ENCODE measurements at regions not wholly inside any gene's neighbourhood (a gene's known extent, or its start where the extent isn't known, plus 50 kb on each side); places are given as distances from the start of the nearest gene placed in this dataset.

- no peaks in the 10 kb centered on the region for H3K4me1 Mint-ChIP-seq
- no peak for DNase-seq
- H3K9me3 Mint-ChIP-seq, result no peaks in the 10 kb centered on the region
These were observed 59.4 kb upstream of the ASIC2 start for GRCh38 chr17:33352526-33352925.

GRCh38 chr17:33356266-33356665, 63.2 kb upstream of the ASIC2 start:
- Mint-ChIP-seq H3K4me3 (no peak overlapping the region), H3K27ac (peak overlapping the region in 1 of 2 donors; percentile 3), H3K27me3 (peaks cover 20% of the 10 kb centered on the region), H3K4me1 (no peaks in the 10 kb centered on the region), H3K9me3 (no peaks in the 10 kb centered on the region)
- DNase-seq (no peak), ATAC-seq (no peak)

More at GRCh38 chr17:33352526-33352925, 59.4 kb upstream of the ASIC2 start:
- H3K27ac Mint-ChIP-seq, result no peak overlapping the region
- no peak overlapping the region for H3K4me3 Mint-ChIP-seq
- ATAC-seq, result no peak
- peaks cover 20% of the 10 kb centered on the region for H3K27me3 Mint-ChIP-seq

GRCh38 chr17:33363475-33363874, 70.4 kb upstream of the ASIC2 start:
- Mint-ChIP-seq H3K4me3 (no peak overlapping the region), H3K9me3 (peaks cover 0 to 11% of the 10 kb centered on the region in 2 donors), H3K27ac (no peak overlapping the region), H3K4me1 (no peaks in the 10 kb centered on the region), H3K27me3 (peaks cover 8% of the 10 kb centered on the region)
- ATAC-seq, result no peak
- no peak for DNase-seq

- ATAC-seq (no peak), DNase-seq (no peak)
- Mint-ChIP-seq H3K27me3 (peaks cover 24% of the 10 kb centered on the region), H3K4me3 (no peak overlapping the region), H3K4me1 (no peaks in the 10 kb centered on the region), H3K27ac (no peak overlapping the region), H3K9me3 (peaks cover 0 to 11% of the 10 kb centered on the region in 2 donors)
These were observed 73.9 kb upstream of the ASIC2 start for GRCh38 chr17:33366960-33367359.

- peaks cover 25% of the 10 kb centered on the region for H3K27me3 Mint-ChIP-seq
- no peak overlapping the region for H3K27ac Mint-ChIP-seq
- DNase-seq (no peak), ATAC-seq (no peak)
- peaks cover 0 to 11% of the 10 kb centered on the region in 2 donors for H3K9me3 Mint-ChIP-seq
- no peak overlapping the region for H3K4me3 Mint-ChIP-seq
- no peaks in the 10 kb centered on the region for H3K4me1 Mint-ChIP-seq
These were observed 76.1 kb upstream of the ASIC2 start for GRCh38 chr17:33369149-33369548.

- H3K27me3 Mint-ChIP-seq, result peaks cover 18% of the 10 kb centered on the region
- ATAC-seq, result no peak
- no peaks in the 10 kb centered on the region for H3K4me1 Mint-ChIP-seq
- no peak overlapping the region for H3K4me3 Mint-ChIP-seq
- H3K9me3 Mint-ChIP-seq, result peaks cover 0 to 5% of the 10 kb centered on the region in 2 donors
- no peak for DNase-seq
- H3K27ac Mint-ChIP-seq, result no peak overlapping the region
These were observed 76.8 kb upstream of the ASIC2 start for GRCh38 chr17:33369876-33370275.

GRCh38 chr17:33370401-33370800, 77.3 kb upstream of the ASIC2 start:
- DNase-seq, result no peak
- Mint-ChIP-seq H3K9me3 (no peaks in the 10 kb centered on the region), H3K27ac (no peak overlapping the region), H3K4me1 (no peaks in the 10 kb centered on the region), H3K4me3 (no peak overlapping the region), H3K27me3 (peaks cover 18% of the 10 kb centered on the region)
- no peak for ATAC-seq

GRCh38 chr17:33371377-33371776, 78.3 kb upstream of the ASIC2 start:
- Mint-ChIP-seq H3K9me3 (no peaks in the 10 kb centered on the region), H3K4me3 (no peak overlapping the region)
- no peak for DNase-seq

GRCh38 chr17:33373273-33373672, 80.2 kb upstream of the ASIC2 start:
- no peaks in the 10 kb centered on the region for H3K4me1 Mint-ChIP-seq
- ATAC-seq, result no peak

More at GRCh38 chr17:33371377-33371776, 78.3 kb upstream of the ASIC2 start:
- no peak for ATAC-seq
- no peaks in the 10 kb centered on the region for H3K4me1 Mint-ChIP-seq
- peaks cover 18% of the 10 kb centered on the region for H3K27me3 Mint-ChIP-seq
- H3K27ac Mint-ChIP-seq, result no peak overlapping the region

GRCh38 chr17:33375103-33375502, 82.0 kb upstream of the ASIC2 start:
- Mint-ChIP-seq H3K4me1 (no peaks in the 10 kb centered on the region), H3K27me3 (peaks cover 31% of the 10 kb centered on the region), H3K9me3 (no peaks in the 10 kb centered on the region), H3K27ac (no peak overlapping the region), H3K4me3 (no peak overlapping the region)
- DNase-seq (no peak), ATAC-seq (no peak)

More at GRCh38 chr17:33373273-33373672, 80.2 kb upstream of the ASIC2 start:
- Mint-ChIP-seq H3K27ac (no peak overlapping the region), H3K9me3 (no peaks in the 10 kb centered on the region), H3K27me3 (peaks cover 26% of the 10 kb centered on the region), H3K4me3 (no peak overlapping the region)
- no peak for DNase-seq

GRCh38 chr17:33375783-33376182, 82.7 kb upstream of the ASIC2 start:
- no peaks in the 10 kb centered on the region for H3K9me3 Mint-ChIP-seq
- DNase-seq (no peak), ATAC-seq (no peak)
- peaks cover 31% of the 10 kb centered on the region for H3K27me3 Mint-ChIP-seq
- no peak overlapping the region for H3K4me3 Mint-ChIP-seq
- no peak overlapping the region for H3K27ac Mint-ChIP-seq
- no peaks in the 10 kb centered on the region for H3K4me1 Mint-ChIP-seq

- H3K4me3 Mint-ChIP-seq, result no peak overlapping the region
- no peaks in the 10 kb centered on the region for H3K4me1 Mint-ChIP-seq
- H3K9me3 Mint-ChIP-seq, result no peaks in the 10 kb centered on the region
- ATAC-seq (no peak), DNase-seq (no peak)
- peak overlapping the region in 1 of 2 donors; percentile 59 for H3K27ac Mint-ChIP-seq
- H3K27me3 Mint-ChIP-seq, result peaks cover 23% of the 10 kb centered on the region
These were observed 84.9 kb upstream of the ASIC2 start for GRCh38 chr17:33377837-33378595.

- no peak for ATAC-seq
- H3K27ac Mint-ChIP-seq, result no peak overlapping the region
- no peak overlapping the region for H3K4me3 Mint-ChIP-seq
- no peaks in the 10 kb centered on the region for H3K9me3 Mint-ChIP-seq
- peaks cover 30% of the 10 kb centered on the region for H3K27me3 Mint-ChIP-seq
- H3K4me1 Mint-ChIP-seq, result no peaks in the 10 kb centered on the region
- no peak for DNase-seq
These were observed 88.1 kb upstream of the ASIC2 start for GRCh38 chr17:33381201-33381600.

GRCh38 chr17:33383488-33384023, 90.5 kb upstream of the ASIC2 start:
- ATAC-seq (no peak), DNase-seq (no peak)
- Mint-ChIP-seq H3K4me1 (no peaks in the 10 kb centered on the region), H3K27me3 (peaks cover 19% of the 10 kb centered on the region), H3K27ac (no peak overlapping the region), H3K9me3 (no peaks in the 10 kb centered on the region), H3K4me3 (no peak overlapping the region)

- DNase-seq, result no peak
- H3K27ac Mint-ChIP-seq, result no peak overlapping the region
- ATAC-seq, result no peak
- no peaks in the 10 kb centered on the region for H3K4me1 Mint-ChIP-seq
- peaks cover 11% of the 10 kb centered on the region for H3K27me3 Mint-ChIP-seq
- no peak overlapping the region for H3K4me3 Mint-ChIP-seq
- no peaks in the 10 kb centered on the region for H3K9me3 Mint-ChIP-seq
These were observed 92.0 kb upstream of the ASIC2 start for GRCh38 chr17:33385133-33385532.

GRCh38 chr17:33385713-33386112, 92.6 kb upstream of the ASIC2 start:
- Mint-ChIP-seq H3K27ac (no peak overlapping the region), H3K4me3 (no peak overlapping the region), H3K4me1 (no peaks in the 10 kb centered on the region), H3K9me3 (no peaks in the 10 kb centered on the region), H3K27me3 (peaks cover 11% of the 10 kb centered on the region)
- no peak for DNase-seq
- ATAC-seq, result no peak
